IMR-90 (cell line): ENCODE measurements at regions not wholly inside any gene's neighbourhood (a gene's known extent, or its start where the extent isn't known, plus 50 kb on each side); places are given as distances from the start of the nearest gene placed in this dataset.
"Not testable (repeated sequence)": the region's sequence is repeated elsewhere in the genome, so short reads cannot be mapped to it uniquely, and the experiment has no call there.

Experiments
- ATAC-seq: fragments of 200-7000 bp; cut with Tn5 transposase; 2 replicates; pipeline ENCODE4 v1.9.1; 2020; ENCODE audit warnings: low read depth, mild to moderate bottlenecking, moderate library complexity
- BruUV-seq: library from RNA; stranded (reverse); fragments of 400-500 nt; replicated peaks from 2 replicates; lab custom pipeline; 2021; lab: Mats Ljungman, UMichigan
- CTCF ChIA-PET: fragments of 300-600 bp; formaldehyde crosslinking; extraction: SDS; loops from one replicate; lab custom pipeline; 2021; ENCODE audit warnings: antibody characterized with exemption; lab: Yijun Ruan, JAX
- POLR2A ChIA-PET: fragments of 300-600 bp; sonication (Branson Sonifier 250); formaldehyde crosslinking; loops from one replicate; lab custom pipeline; 2022; ENCODE audit warnings: antibody characterized with exemption; ENCODE audit not compliant: unreplicated experiment; lab: Charles Lee
- DNase-seq: peaks from one replicate; pipeline ENCODE4 v3.0.0; 2013
- H2AFZ ChIP-seq: replicated peaks from 2 replicates; pipeline ENCODE3; 2013; ENCODE audit warnings: low read length, mild to moderate bottlenecking; ENCODE audit not compliant: poor library complexity
- H2AK5ac ChIP-seq: 2 replicates; pipeline ENCODE4 v1.6.1; 2013; ENCODE audit warnings: low read depth, low read length, inconsistent platforms
- H2AK9ac ChIP-seq: replicated peaks from 2 replicates; pipeline ENCODE3; 2013; ENCODE audit warnings: mild to moderate bottlenecking, low read depth, low read length, moderate library complexity; ENCODE audit not compliant: poor library complexity
- H2BK120ac ChIP-seq: 2 replicates; pipeline ENCODE4 v1.6.1; 2013; ENCODE audit warnings: low read depth, low read length, inconsistent platforms
- H2BK15ac ChIP-seq: 3 replicates; pipeline ENCODE4 v1.6.1; 2013; ENCODE audit warnings: low read depth, low read length, inconsistent platforms
- H2BK20ac ChIP-seq: 2 replicates; pipeline ENCODE4 v1.6.1; 2013; ENCODE audit warnings: low read depth, mild to moderate bottlenecking, inconsistent platforms, low read length, moderate library complexity
- H2BK5ac ChIP-seq: 2 replicates; pipeline ENCODE4 v1.6.1; 2013; ENCODE audit warnings: mild to moderate bottlenecking, low read depth, low read length, inconsistent platforms; ENCODE audit not compliant: poor library complexity, severe bottlenecking
- H3K14ac ChIP-seq: replicated peaks from 2 replicates; pipeline ENCODE4 v1.6.1; 2013; ENCODE audit warnings: low read depth, low read length, inconsistent platforms
- H3K18ac ChIP-seq: 2 replicates; pipeline ENCODE4 v1.6.1; 2013; ENCODE audit warnings: low read depth, low read length, control low read depth
- H3K23ac ChIP-seq: 2 replicates; pipeline ENCODE4 v1.6.1; 2013; ENCODE audit warnings: low read depth, low read length, inconsistent platforms
- H3K27ac ChIP-seq: 2 replicates; pipeline ENCODE4 v1.5.1; 2013; ENCODE audit warnings: mild to moderate bottlenecking, control low read depth, low read length; ENCODE audit not compliant: insufficient read depth
- H3K27me3 ChIP-seq: 2 replicates; pipeline ENCODE4 v1.6.1; 2013; ENCODE audit warnings: low read length; ENCODE audit not compliant: control insufficient read depth, insufficient read depth
- H3K36me3 ChIP-seq: 2 replicates; pipeline ENCODE4 v1.6.1; 2013; ENCODE audit warnings: low read length, mixed read lengths; ENCODE audit not compliant: control insufficient read depth, insufficient read depth
- H3K4ac ChIP-seq: 2 replicates; pipeline ENCODE4 v1.6.1; 2013; ENCODE audit warnings: low read depth, low read length, inconsistent platforms
- H3K4me1 ChIP-seq: 2 replicates; pipeline ENCODE4 v1.6.1; 2013; ENCODE audit warnings: low read length, mixed read lengths; ENCODE audit not compliant: control insufficient read depth, insufficient read depth
- H3K4me2 ChIP-seq: 2 replicates; pipeline ENCODE4 v1.6.1; 2013; ENCODE audit warnings: low read depth, mild to moderate bottlenecking, control low read depth, low read length, moderate library complexity
- H3K4me3 ChIP-seq: 2 replicates; pipeline ENCODE4 v1.5.1; 2013; ENCODE audit warnings: low read depth, mild to moderate bottlenecking, control low read depth, low read length, moderate library complexity; ENCODE audit not compliant: insufficient read depth
- H3K56ac ChIP-seq: 2 replicates; pipeline ENCODE4 v1.6.1; 2013; ENCODE audit warnings: low read length, inconsistent platforms; ENCODE audit not compliant: insufficient read depth; ENCODE audit errors: extremely low read depth
- H3K79me1 ChIP-seq, 2 experiments: 2 replicates each; pipeline ENCODE4 v1.6.1; 2013; ENCODE audit warnings: low read length in 2 of 2, inconsistent platforms in 1 of 2, low read depth in 1 of 2
- H3K9ac ChIP-seq: 2 replicates; pipeline ENCODE4 v1.6.1; 2013; ENCODE audit warnings: low read depth, low read length, control low read depth
- H3K9me1 ChIP-seq: 2 replicates; pipeline ENCODE4 v1.6.1; 2013; ENCODE audit warnings: low read length, inconsistent platforms; ENCODE audit not compliant: insufficient read depth
- H3K9me3 ChIP-seq: 2 replicates; pipeline ENCODE4 v1.6.1; 2013; ENCODE audit warnings: low read length; ENCODE audit not compliant: control insufficient read depth, insufficient read depth
- H4K20me1 ChIP-seq: 2 replicates; pipeline ENCODE4 v1.6.1; 2013; ENCODE audit warnings: low read length, inconsistent platforms; ENCODE audit not compliant: insufficient read depth
- H4K5ac ChIP-seq: 2 replicates; pipeline ENCODE4 v1.6.1; 2013; ENCODE audit warnings: mild to moderate bottlenecking, low read depth, low read length, control low read depth
- H4K8ac ChIP-seq, 2 experiments: 2 replicates each; pipeline ENCODE4 v1.6.1; 2013; ENCODE audit warnings: low read depth in 2 of 2, low read length in 2 of 2, control low read depth in 1 of 2, inconsistent platforms in 1 of 2
- H4K91ac ChIP-seq: 2 replicates; pipeline ENCODE4 v1.6.1; 2013; ENCODE audit warnings: low read depth, low read length, inconsistent platforms; ENCODE audit not compliant: insufficient read depth
- WGBS, 2 experiments: methylation state at CpG; one replicate each; pipeline versions ENCODE4 v1.1.5 to v1.1.7; 2013; ENCODE audit warnings: missing lambda C conversion rate in 2 of 2; ENCODE audit not compliant: insufficient read length in 1 of 2; ENCODE audit errors: extremely low coverage in 2 of 2; 5-methylcytosine and 5-hydroxymethylcytosine counted together
- dilution Hi-C: fragments of 300-500 bp; cut with HindIII; formaldehyde crosslinking; loops from one replicate; pipeline ENCODE4 v1.14.3; 2018; ENCODE audit warnings: low sequenced_read_pairs; ENCODE audit not compliant: unreplicated experiment
- in situ Hi-C: fragments of 300-500 bp; cut with MboI; formaldehyde crosslinking; loops from 3 replicates; pipeline ENCODE4 v1.14.3; 2019; ENCODE audit warnings: low sequenced_read_pairs, inconsistent platforms, mixed read lengths
- intact Hi-C: fragments of 100-400 bp; cut with micrococcal nuclease; formaldehyde crosslinking; loops from 2 replicates; pipeline ENCODE4 v1.10.0; 2022

DNA sequence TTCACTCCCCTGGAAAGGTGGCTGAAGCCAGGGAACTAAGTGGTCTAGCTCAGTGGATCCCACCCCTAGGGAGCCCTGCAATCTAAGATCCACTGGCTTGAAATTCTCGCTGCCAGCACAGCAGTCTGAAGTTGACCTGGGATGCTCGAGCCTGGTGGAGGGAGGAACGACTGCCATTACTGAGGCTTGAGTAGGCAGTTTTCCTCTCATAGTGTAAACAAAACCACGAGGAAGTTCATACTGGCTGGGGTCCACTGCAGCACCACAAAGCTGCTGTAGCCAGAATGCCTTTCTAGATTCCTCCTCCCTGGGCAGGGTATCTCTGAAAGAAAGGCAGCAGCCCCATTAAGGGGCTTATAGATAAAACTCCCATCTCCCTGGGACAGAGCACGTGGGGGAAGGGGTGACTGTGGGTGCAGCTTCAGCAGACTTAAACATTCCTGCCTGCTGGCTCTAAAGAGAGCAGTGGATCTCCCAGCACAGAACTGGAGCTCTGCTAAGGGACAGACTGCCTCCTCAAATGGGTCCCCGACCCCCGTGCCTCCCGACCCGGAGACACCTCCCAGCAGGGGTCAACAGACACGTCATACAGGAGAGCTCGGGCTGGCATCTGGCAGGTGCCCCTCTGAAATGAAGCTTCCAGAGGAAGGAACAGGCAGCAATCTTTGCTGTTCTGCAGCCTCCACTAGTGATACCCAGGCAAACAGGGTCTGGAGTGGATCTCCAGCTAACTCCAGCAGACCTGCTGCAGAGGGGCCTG is 117.4 kb upstream of the TENT5A start:
- H3K4me3 ChIP-seq, H3K9me1 ChIP-seq, H4K20me1 ChIP-seq, H4K8ac ChIP-seq, H3K4me2 ChIP-seq, H3K9me3 ChIP-seq, dilution Hi-C loops, H3K27me3 ChIP-seq, H3K56ac ChIP-seq, H3K79me1 ChIP-seq, H4K5ac ChIP-seq, H3K27ac ChIP-seq, H3K9ac ChIP-seq, H3K4me1 ChIP-seq, H2BK5ac ChIP-seq, in situ Hi-C loops, intact Hi-C loops, BruUV-seq, CTCF ChIA-PET, H3K36me3 ChIP-seq, H3K18ac ChIP-seq: not testable (repeated sequence)
- H2AK9ac ChIP-seq = peak overlapping the region; percentile 55
- H3K14ac ChIP-seq = 0 out of 2 replicates have a peak overlapping the region, but pooled peaks have one; percentile 14
- peak; percentile 17 for DNase-seq
- ATAC-seq = peak; percentile 64
- H3K4ac ChIP-seq = peak overlapping the region; percentile 40
- peak overlapping the region; percentile 26; the same call in 1 of the 2 replicates for H4K91ac ChIP-seq
- H2BK20ac ChIP-seq = peak overlapping the region; percentile 66
- peak overlapping the region; percentile 85; the same call in 1 of the 2 replicates for H2AK5ac ChIP-seq
- H2AFZ ChIP-seq = peak overlapping the region; percentile 63
- H2BK120ac ChIP-seq = peak overlapping the region; percentile 78
- WGBS, 2 experiments = 62% methylated on average over 5 of the region's 11 CpGs; no CpG with 5 or more reads in 1 of the 2 experiments
- POLR2A ChIA-PET = interaction anchor here (0.7 kb wide), 1 partner anchor 128 kb away, joined by 3 read pairs; no protein-coding TSS in a partner anchor
- peak overlapping the region; percentile 8; the same call in 1 of the 2 replicates for H3K23ac ChIP-seq
- peak overlapping the region; percentile 58; the same call in 1 of the 3 replicates for H2BK15ac ChIP-seq
